ENCODE measurements at regions not wholly inside any gene's neighbourhood (a gene's known extent, or its start where the extent isn't known, plus 50 kb on each side); places are given as distances from the start of the nearest gene placed in this dataset.

- WGBS, result 68% methylated on average over 3 of the region's 3 CpGs
- TF ChIP-seq SP1 (IDR thresholded peaks at IDR 0.05) (no peak), TAF1 (conservative IDR thresholded peaks at IDR 0.05) (no peak), REST (IDR thresholded peaks at IDR 0.05) (no peak), HNF4A (conservative IDR thresholded peaks at IDR 0.05) (no peak), NR2F2 (IDR thresholded peaks at IDR 0.05) (no peak), ZBTB33 (IDR thresholded peaks at IDR 0.05) (no peak), EGR1 (IDR thresholded peaks at IDR 0.05; ENCODE audit: low read depth in 2 of 2) (no peak), CTCF (IDR thresholded peaks at IDR 0.05; ENCODE audit: low read depth, low read length, missing input control) (no peak), FOXA1 (IDR thresholded peaks at IDR 0.05) (no peak), YY1 (IDR thresholded peaks at IDR 0.05) (no peak), FOXA2 (IDR thresholded peaks at IDR 0.05) (no peak), JUND (IDR thresholded peaks at IDR 0.05) (no peak), ATF3 (IDR thresholded peaks at IDR 0.05) (no peak), RXRA (IDR thresholded peaks at IDR 0.05) (no peak), RAD21 (IDR thresholded peaks at IDR 0.05) (no peak)
- Histone ChIP-seq H3K9ac (ENCODE audit: low read depth in 1 of 2, low read length in 2 of 2) (no peak overlapping the region), H3K4me3 (ENCODE audit: low read depth in 1 of 3, low read length in 3 of 3) (no peak overlapping the region), H3K9me3 (ENCODE audit: control insufficient read depth in 4 of 4, low read length in 3 of 4) (no peaks in the 10 kb centered on the region), H3K36me3 (ENCODE audit: control insufficient read depth in 4 of 4, insufficient read depth in 3 of 4, low read depth in 1 of 4, low read length in 3 of 4) (no peaks in the 10 kb centered on the region), H3K27ac (ENCODE audit: low read depth in 1 of 2, low read length in 2 of 2) (no peak overlapping the region), H3K27me3 (ENCODE audit: control insufficient read depth in 4 of 4, insufficient read depth in 4 of 4, low read length in 3 of 4) (no peaks in the 10 kb centered on the region), H3K4me1 (ENCODE audit: control insufficient read depth in 4 of 4, insufficient read depth in 4 of 4, low read length in 3 of 4) (no peaks in the 10 kb centered on the region)
- DNase-seq (ENCODE audit: low spot score), result no peak
These were observed 226.1 kb downstream of the CDC14C start for GRCh38 chr7:49150486-49150885.

- 71% methylated on average over 3 of the region's 3 CpGs for WGBS
- H3K4me3 ChIP-seq (ENCODE audit: low read depth in 1 of 3, low read length in 3 of 3), result no peak overlapping the region
- DNase-seq (ENCODE audit: low spot score), result no peak
- no peaks in the 10 kb centered on the region for H3K4me1 ChIP-seq (ENCODE audit: control insufficient read depth in 4 of 4, insufficient read depth in 4 of 4, low read length in 3 of 4)
- H3K9me3 ChIP-seq (ENCODE audit: control insufficient read depth in 4 of 4, low read length in 3 of 4), result no peaks in the 10 kb centered on the region
- no peaks in the 10 kb centered on the region for H3K36me3 ChIP-seq (ENCODE audit: control insufficient read depth in 4 of 4, insufficient read depth in 3 of 4, low read depth in 1 of 4, low read length in 3 of 4)
- H3K27ac ChIP-seq (ENCODE audit: low read depth in 1 of 2, low read length in 2 of 2), result no peak overlapping the region
- H3K27me3 ChIP-seq (ENCODE audit: control insufficient read depth in 4 of 4, insufficient read depth in 4 of 4, low read length in 3 of 4), result no peaks in the 10 kb centered on the region
- no peak overlapping the region for H3K9ac ChIP-seq (ENCODE audit: low read depth in 1 of 2, low read length in 2 of 2)
- TF ChIP-seq RXRA (IDR thresholded peaks at IDR 0.05) (no peak), NR2F2 (IDR thresholded peaks at IDR 0.05) (no peak), MAX (IDR thresholded peaks at IDR 0.05) (no peak), ZBTB33 (IDR thresholded peaks at IDR 0.05) (no peak), SP1 (IDR thresholded peaks at IDR 0.05) (no peak), JUND (IDR thresholded peaks at IDR 0.05) (no peak), GABPA (IDR thresholded peaks at IDR 0.05 in 1 of 2, conservative IDR thresholded peaks at IDR 0.05 in 1 of 2) (no peak), RAD21 (IDR thresholded peaks at IDR 0.05) (no peak), REST (IDR thresholded peaks at IDR 0.05) (no peak), TAF1 (conservative IDR thresholded peaks at IDR 0.05) (no peak), HNF4G (IDR thresholded peaks at IDR 0.05) (no peak), FOXA2 (IDR thresholded peaks at IDR 0.05) (no peak)
These were observed 226.8 kb downstream of the CDC14C start for GRCh38 chr7:49151146-49151545.

All from liver (tissue), 8 donors.